ENCODE measurements at regions not wholly inside any gene's neighbourhood (a gene's known extent, or its start where the extent isn't known, plus 50 kb on each side); places are given as distances from the start of the nearest gene placed in this dataset.

DNA sequence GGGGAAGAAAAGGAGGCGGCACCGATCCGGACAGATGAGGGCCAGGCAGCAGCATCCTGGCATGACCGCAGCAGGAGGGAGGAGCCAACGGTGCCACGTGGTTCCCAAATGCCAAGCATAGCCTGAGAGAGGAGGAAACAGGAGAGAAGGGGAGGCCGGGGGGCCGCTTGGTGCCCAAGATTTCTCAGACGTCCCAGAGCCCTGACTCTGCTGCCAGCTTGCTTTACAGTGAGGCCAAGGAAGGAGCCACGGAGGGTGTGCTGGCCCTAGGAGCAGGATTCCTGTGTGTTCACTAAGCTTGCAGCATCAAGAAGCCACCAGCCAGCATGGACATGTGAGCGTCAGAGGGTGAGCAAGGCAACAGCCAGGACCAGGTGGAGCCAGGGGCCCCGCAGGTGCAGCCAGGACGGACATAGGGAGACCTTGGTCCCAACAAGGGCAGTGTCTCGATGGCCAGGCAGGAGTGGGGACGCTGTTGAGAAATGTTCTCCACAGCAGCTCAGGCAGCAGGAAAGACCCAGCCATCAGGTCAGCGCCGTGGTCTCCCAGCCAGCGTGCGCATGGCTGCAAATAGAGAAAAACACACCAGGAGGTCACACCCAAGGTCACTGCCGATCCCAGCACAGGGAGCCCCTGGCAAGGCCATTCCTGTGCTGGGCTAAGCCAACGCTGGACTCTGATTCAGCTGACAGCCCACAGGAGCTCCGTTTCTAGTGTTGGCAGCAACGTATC is 143.7 kb downstream of the DLL1 start:
- TF ChIP-seq, protein P1, sequence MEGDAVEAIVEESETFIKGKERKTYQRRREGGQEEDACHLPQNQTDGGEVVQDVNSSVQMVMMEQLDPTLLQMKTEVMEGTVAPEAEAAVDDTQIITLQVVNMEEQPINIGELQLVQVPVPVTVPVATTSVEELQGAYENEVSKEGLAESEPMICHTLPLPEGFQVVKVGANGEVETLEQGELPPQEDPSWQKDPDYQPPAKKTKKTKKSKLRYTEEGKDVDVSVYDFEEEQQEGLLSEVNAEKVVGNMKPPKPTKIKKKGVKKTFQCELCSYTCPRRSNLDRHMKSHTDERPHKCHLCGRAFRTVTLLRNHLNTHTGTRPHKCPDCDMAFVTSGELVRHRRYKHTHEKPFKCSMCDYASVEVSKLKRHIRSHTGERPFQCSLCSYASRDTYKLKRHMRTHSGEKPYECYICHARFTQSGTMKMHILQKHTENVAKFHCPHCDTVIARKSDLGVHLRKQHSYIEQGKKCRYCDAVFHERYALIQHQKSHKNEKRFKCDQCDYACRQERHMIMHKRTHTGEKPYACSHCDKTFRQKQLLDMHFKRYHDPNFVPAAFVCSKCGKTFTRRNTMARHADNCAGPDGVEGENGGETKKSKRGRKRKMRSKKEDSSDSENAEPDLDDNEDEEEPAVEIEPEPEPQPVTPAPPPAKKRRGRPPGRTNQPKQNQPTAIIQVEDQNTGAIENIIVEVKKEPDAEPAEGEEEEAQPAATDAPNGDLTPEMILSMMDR (IDR thresholded peaks at IDR 0.05): no peak
- TF ChIP-seq POLR2A (IDR thresholded peaks at IDR 0.05): no peak

Measured in gastroesophageal sphincter (tissue), 3 donors.